NCI-H510A treated with DMSO at 0.1 percent for 48 hours (cell line): ENCODE measurements at regions not wholly inside any gene's neighbourhood (a gene's known extent, or its start where the extent isn't known, plus 50 kb on each side); places are given as distances from the start of the nearest gene placed in this dataset.
"Not testable (repeated sequence)": the region's sequence is repeated elsewhere in the genome, so short reads cannot be mapped to it uniquely, and the experiment has no call there.

Experiments
- DNase-seq: peaks from one replicate; lab custom pipeline; 2025; lab: John Stamatoyannopoulos, UW

GRCh38 chr3:110623571-110623970, 448.0 kb upstream of the NECTIN3 start:
- DNase-seq, result no peak

GRCh38 chr3:110624576-110624975, 447.0 kb upstream of the NECTIN3 start:
- DNase-seq, result no peak

- no peak for DNase-seq
Observed at GRCh38 chr3:110625201-110625747, 446.3 kb upstream of the NECTIN3 start.

GRCh38 chr3:110626652-110627111, 444.9 kb upstream of the NECTIN3 start:
- DNase-seq, result not testable (repeated sequence)

- no peak for DNase-seq
Observed at GRCh38 chr3:110628650-110629301, 442.8 kb upstream of the NECTIN3 start.

GRCh38 chr3:110629917-110630316, 441.7 kb upstream of the NECTIN3 start:
- no peak for DNase-seq

GRCh38 chr3:110644203-110644602, 427.4 kb upstream of the NECTIN3 start:
- no peak for DNase-seq

GRCh38 chr3:110646055-110646454, 425.6 kb upstream of the NECTIN3 start:
- DNase-seq, result no peak

- DNase-seq, result no peak
Observed at GRCh38 chr3:110646496-110646895, 425.1 kb upstream of the NECTIN3 start.

- no peak for DNase-seq
Observed at GRCh38 chr3:110647586-110647985, 424.0 kb upstream of the NECTIN3 start.

GRCh38 chr3:110650741-110651140, 420.9 kb upstream of the NECTIN3 start:
- DNase-seq, result no peak

- no peak for DNase-seq
Observed at GRCh38 chr3:110654843-110655502, 416.6 kb upstream of the NECTIN3 start.

GRCh38 chr3:110656394-110657025, 415.1 kb upstream of the NECTIN3 start:
- DNase-seq, result no peak

- no peak for DNase-seq
Observed at GRCh38 chr3:110664148-110664547, 407.5 kb upstream of the NECTIN3 start.

GRCh38 chr3:110666495-110666894, 405.1 kb upstream of the NECTIN3 start:
- DNase-seq, result no peak

- no peak for DNase-seq
Observed at GRCh38 chr3:110667216-110667615, 404.4 kb upstream of the NECTIN3 start.

- no peak for DNase-seq
Observed at GRCh38 chr3:110670407-110670806, 401.2 kb upstream of the NECTIN3 start.

GRCh38 chr3:110677506-110677905, 394.1 kb upstream of the NECTIN3 start:
- DNase-seq, result no peak

- no peak for DNase-seq
Observed at GRCh38 chr3:110679285-110679684, 392.3 kb upstream of the NECTIN3 start.

GRCh38 chr3:110680450-110680849, 391.2 kb upstream of the NECTIN3 start:
- DNase-seq, result no peak

- no peak for DNase-seq
Observed at GRCh38 chr3:110684466-110684865, 387.1 kb upstream of the NECTIN3 start.

GRCh38 chr3:110685630-110686029, 386.0 kb upstream of the NECTIN3 start:
- no peak for DNase-seq

GRCh38 chr3:110686701-110687100, 384.9 kb upstream of the NECTIN3 start:
- no peak for DNase-seq
